WTC11 (cell line): ENCODE measurements at regions not wholly inside any gene's neighbourhood (a gene's known extent, or its start where the extent isn't known, plus 50 kb on each side); places are given as distances from the start of the nearest gene placed in this dataset.

Experiments
- ZNF121 ChIP-seq: sonication (generic); formaldehyde crosslinking; IDR thresholded peaks from 2 replicates; pipeline ENCODE4 v1.8.0; 2023; ENCODE audit warnings: missing genetic modification reagents
- ZNF425 ChIP-seq: fragments of 250-450 bp; sonication (Bioruptor Pico); conservative IDR thresholded peaks from 2 replicates; pipeline ENCODE4 v1.9.0; 2021; ENCODE audit warnings: mild to moderate bottlenecking
- TF ChIP-seq, protein P1 (sequence below): sonication (generic); formaldehyde crosslinking; IDR thresholded peaks from 2 replicates; pipeline ENCODE4 v1.8.1; 2023; ENCODE audit warnings: mild to moderate bottlenecking, missing genetic modification reagents, moderate library complexity
- TF ChIP-seq, protein P2 (sequence below): sonication (generic); formaldehyde crosslinking; IDR thresholded peaks from 2 replicates; pipeline ENCODE4 v1.8.0; 2023; ENCODE audit warnings: missing genetic modification reagents, mild to moderate bottlenecking, borderline replicate concordance

DNA sequence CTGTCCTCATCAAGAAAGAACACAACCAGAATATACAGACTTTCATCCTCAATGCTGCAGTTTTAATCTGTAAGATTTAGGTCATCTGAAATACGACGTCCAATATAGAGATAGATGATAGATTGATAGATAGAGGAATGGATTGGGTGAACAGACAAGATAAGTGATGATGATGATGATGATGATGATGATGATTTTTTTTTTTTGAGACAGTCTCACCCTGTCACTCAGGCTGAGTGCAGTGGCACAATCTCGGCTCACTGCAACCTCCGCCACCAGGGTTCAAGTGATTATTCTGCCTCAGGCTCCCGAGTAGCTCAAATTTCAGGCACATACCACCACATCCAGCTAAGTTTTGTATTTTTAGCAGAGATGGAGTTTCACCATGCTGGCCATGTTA is 56.3 kb upstream of the ADAMTS18 start:
- TF ChIP-seq, protein P1, sequence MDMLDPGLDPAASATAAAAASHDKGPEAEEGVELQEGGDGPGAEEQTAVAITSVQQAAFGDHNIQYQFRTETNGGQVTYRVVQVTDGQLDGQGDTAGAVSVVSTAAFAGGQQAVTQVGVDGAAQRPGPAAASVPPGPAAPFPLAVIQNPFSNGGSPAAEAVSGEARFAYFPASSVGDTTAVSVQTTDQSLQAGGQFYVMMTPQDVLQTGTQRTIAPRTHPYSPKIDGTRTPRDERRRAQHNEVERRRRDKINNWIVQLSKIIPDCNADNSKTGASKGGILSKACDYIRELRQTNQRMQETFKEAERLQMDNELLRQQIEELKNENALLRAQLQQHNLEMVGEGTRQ, result no peak
- TF ChIP-seq ZNF425 (CRISPR knock-in tag) (no peak), ZNF121 (CRISPR knock-in tag) (no peak)
- TF ChIP-seq, protein P2, sequence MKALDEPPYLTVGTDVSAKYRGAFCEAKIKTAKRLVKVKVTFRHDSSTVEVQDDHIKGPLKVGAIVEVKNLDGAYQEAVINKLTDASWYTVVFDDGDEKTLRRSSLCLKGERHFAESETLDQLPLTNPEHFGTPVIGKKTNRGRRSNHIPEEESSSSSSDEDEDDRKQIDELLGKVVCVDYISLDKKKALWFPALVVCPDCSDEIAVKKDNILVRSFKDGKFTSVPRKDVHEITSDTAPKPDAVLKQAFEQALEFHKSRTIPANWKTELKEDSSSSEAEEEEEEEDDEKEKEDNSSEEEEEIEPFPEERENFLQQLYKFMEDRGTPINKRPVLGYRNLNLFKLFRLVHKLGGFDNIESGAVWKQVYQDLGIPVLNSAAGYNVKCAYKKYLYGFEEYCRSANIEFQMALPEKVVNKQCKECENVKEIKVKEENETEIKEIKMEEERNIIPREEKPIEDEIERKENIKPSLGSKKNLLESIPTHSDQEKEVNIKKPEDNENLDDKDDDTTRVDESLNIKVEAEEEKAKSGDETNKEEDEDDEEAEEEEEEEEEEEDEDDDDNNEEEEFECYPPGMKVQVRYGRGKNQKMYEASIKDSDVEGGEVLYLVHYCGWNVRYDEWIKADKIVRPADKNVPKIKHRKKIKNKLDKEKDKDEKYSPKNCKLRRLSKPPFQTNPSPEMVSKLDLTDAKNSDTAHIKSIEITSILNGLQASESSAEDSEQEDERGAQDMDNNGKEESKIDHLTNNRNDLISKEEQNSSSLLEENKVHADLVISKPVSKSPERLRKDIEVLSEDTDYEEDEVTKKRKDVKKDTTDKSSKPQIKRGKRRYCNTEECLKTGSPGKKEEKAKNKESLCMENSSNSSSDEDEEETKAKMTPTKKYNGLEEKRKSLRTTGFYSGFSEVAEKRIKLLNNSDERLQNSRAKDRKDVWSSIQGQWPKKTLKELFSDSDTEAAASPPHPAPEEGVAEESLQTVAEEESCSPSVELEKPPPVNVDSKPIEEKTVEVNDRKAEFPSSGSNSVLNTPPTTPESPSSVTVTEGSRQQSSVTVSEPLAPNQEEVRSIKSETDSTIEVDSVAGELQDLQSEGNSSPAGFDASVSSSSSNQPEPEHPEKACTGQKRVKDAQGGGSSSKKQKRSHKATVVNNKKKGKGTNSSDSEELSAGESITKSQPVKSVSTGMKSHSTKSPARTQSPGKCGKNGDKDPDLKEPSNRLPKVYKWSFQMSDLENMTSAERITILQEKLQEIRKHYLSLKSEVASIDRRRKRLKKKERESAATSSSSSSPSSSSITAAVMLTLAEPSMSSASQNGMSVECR (CRISPR knock-in tag), result no peak
